GM23338 (cell line): ENCODE measurements at regions not wholly inside any gene's neighbourhood (a gene's known extent, or its start where the extent isn't known, plus 50 kb on each side); places are given as distances from the start of the nearest gene placed in this dataset.

Experiments used
- CTCF ChIP-seq, 2 experiments: fragments of 200-600 bp in 1 of 2; sonication (generic) in 1 of 2; conservative IDR thresholded peaks; 2 replicates each; pipeline versions ENCODE4 v1.5.1 to v1.6.1; 2016 to 2017; ENCODE audit warnings: antibody characterized with exemption in 2 of 2, low read depth in 2 of 2, mild to moderate bottlenecking in 2 of 2, moderate library complexity in 1 of 2
- ZNF462 ChIP-seq: fragments of 250-450 bp; sonication (Bioruptor Pico); IDR thresholded peaks from 2 replicates; pipeline ENCODE4 v1.5.0; 2020; ENCODE audit warnings: mild to moderate bottlenecking, moderate library complexity

DNA sequence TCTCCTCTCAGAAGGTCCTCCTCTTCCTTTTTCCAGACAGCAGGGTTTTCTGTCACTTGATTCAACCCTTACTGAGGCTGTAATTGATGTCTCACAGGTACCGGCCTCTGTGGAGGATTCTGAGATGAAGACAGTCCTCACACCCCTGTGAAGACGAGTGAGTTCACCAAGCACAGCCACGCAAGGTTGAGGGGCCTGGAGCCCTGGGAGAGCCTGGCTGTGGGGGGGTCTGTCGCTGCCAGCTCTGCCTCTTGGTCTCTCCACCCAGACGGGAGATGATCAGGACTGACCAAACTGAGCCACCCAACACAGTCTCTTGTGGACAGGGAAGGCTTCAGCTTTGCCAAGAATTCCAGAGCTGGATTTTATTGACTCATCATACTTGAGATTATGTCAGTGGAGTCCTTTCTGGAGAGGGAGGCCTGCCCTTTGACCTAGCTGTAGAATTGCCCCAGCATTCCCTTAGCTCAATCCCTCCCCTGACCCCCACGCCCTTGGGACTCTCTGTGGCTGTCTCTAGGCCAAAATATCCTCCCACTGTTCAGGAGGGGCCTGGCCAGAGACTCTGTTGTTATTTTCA lies 51.1 kb upstream of the CRHR1 start:
- TF ChIP-seq CTCF (conservative IDR thresholded peaks at IDR 0.05; ENCODE audit: low read depth in 2 of 2) (no peak), ZNF462 (CRISPR knock-in tag) (no peak)
